HG03354 (cell line): ENCODE measurements at regions not wholly inside any gene's neighbourhood (a gene's known extent, or its start where the extent isn't known, plus 50 kb on each side); places are given as distances from the start of the nearest gene placed in this dataset.

Source experiments
- ATAC-seq: cut with Tn5 transposase; IDR thresholded peaks from one replicate; pipeline ENCODE4 v1.9.1; 2021; ENCODE audit warnings: mild to moderate bottlenecking; ENCODE audit not compliant: unreplicated experiment, poor library complexity, severe bottlenecking

- no peak for ATAC-seq
Measured at GRCh38 chr1:115495625-115496024, 146.1 kb upstream of the VANGL1 start.

DNA sequence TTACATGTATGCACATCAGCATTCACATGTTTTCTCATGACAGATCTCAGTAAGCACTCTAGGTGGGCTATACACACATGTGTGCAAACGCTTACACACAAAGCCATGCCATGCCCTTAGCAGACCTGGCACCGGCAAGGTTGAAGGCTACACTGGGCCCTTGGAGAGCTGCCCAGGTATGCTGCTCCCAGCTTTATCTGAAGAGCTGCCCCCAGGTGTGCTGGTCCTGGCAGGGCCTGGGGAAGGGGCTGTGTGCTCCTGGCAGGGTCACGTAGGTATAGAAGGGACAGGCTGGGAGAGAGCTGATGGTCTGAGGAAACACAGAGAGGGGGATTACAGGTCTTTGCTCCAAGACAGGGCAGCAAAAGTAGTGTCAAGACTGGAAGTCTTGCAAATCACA is 146.7 kb upstream of the VANGL1 start:
- no peak for ATAC-seq

GRCh38 chr1:115493834-115494233 is 147.9 kb upstream of the VANGL1 start:
- no peak for ATAC-seq

DNA sequence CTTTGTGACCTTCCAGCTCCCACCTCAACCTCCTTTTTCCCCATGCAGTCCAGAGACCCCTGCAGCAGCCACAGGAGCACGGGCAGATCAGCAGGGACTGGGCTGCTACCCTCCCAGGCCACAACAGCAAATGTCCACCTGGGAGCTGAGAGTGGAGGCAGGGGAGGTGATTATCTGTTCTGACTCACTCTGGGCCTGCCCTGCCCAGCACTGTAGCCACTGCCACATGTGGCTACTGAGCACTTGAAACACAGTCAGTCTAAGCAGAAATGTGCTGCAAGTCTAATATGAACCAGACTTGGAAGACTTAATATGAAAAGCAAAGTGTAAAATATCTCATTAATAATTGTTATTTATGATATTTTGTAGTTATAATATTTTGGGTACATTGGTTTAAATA is 148.9 kb upstream of the VANGL1 start:
- no peak for ATAC-seq

- no peak for ATAC-seq
Measured at GRCh38 chr1:115492019-115492595, 149.7 kb upstream of the VANGL1 start.

- no peak for ATAC-seq
Measured at GRCh38 chr1:115491298-115492018, 150.3 kb upstream of the VANGL1 start.

DNA sequence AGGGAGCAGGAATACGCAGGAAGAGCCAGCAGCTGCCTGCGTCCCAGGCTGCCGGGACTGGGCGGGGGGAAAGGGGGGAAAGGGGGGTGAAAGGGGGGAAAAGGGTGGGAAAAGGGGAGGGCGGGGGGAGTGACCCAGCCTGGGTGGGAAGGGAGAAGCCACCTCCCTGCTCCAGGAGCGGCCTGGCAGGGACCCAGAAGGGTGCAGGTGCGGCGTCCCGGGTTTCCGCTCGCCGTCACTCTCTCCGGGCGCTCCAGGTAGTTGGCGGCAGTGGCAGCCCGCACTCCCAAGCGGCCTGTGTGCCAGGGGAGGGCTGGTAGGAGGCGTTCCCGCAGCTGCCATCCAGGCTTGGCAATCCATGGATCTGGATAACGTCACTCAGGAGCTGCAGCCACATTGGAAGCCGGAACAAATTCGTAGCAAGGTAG is 141.0 kb upstream of the NGF start:
- no peak for ATAC-seq

DNA sequence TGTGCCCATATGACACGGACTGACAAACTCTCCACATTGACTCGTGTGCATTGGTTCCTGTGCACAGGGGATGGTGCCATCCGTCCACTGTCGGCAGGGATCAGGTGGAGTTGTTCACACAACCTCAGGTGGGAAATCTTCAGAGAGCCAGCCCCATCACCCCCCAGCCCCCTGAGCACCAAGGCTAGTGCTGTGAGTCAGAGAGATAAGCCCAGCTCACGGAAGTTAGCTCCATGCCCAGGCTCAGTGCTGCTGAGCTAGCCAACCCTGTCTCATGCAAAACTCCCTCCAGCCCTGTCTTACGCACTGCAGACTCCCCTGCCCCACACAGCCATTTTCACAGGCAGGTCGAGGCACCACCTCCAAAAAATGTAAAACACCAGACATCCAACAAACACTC is 139.0 kb upstream of the NGF start:
- ATAC-seq, result no peak

DNA sequence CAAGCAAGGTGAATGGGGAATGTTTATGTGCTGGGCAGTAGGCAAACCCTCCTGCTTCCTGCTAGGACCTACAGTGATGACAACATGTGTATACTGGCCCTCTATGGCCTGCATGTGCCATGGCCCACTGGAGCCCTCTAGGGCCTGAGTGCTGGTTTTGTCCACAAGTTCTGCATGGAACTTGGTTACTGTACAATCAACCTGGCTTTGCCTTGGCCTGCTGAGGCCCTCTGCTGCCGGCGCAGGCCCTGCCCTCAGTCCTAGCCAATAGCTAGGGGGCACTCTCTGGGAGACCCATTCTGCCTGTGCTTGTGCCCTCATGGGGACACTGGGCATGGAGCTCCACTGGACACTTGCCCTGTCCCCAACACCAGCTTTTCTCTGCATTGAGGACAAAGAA is 138.6 kb upstream of the NGF start:
- ATAC-seq, result no peak

DNA sequence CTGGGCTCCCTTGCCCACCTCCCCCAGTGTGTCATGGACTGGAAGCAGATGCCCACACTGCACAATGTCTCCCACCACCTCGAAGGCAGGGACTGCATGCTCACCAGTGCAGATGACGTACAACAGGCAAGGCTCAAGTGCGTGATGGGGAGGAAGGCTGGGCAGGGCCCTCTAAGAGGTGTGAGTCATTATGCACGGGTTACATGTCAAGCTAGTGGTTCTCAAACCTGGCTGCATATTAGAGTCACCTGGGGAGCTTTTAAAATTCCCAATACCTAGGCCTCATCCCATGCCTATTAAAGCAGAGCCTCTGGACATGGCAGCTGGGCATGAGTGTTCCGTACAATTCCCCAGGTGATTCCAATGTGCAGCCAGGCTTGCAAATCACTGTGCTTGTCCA is 137.9 kb upstream of the NGF start:
- no peak for ATAC-seq

GRCh38 chr1:115475252-115475651 is 137.2 kb upstream of the NGF start:
- no peak for ATAC-seq

DNA sequence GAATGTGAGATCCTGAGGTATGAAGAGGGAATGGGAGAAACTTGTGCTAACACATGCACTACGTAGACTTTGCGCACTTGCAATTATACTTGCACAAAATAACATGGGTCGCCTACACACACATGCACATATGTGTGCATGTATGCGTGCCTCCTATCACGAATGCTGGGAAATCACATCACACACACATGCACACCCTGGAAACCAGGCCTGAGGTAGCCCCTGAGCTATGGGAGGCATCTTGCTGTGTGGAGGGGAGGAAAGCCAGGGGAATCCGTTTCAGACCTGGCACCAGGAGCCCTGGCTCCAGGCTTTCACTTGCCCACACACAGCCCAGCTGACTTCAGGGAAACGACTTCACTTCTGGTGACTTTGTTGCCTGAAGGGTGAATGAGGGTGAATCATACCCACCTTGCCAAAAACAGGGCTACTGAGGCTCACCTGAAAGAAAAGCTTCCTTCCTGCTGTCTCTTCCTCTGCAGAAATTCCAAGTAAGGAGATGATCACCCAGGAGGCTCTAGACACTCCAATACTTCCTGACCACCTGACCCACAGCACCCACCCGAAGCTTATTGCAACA is 136.0 kb upstream of the NGF start:
- ATAC-seq, result no peak

DNA sequence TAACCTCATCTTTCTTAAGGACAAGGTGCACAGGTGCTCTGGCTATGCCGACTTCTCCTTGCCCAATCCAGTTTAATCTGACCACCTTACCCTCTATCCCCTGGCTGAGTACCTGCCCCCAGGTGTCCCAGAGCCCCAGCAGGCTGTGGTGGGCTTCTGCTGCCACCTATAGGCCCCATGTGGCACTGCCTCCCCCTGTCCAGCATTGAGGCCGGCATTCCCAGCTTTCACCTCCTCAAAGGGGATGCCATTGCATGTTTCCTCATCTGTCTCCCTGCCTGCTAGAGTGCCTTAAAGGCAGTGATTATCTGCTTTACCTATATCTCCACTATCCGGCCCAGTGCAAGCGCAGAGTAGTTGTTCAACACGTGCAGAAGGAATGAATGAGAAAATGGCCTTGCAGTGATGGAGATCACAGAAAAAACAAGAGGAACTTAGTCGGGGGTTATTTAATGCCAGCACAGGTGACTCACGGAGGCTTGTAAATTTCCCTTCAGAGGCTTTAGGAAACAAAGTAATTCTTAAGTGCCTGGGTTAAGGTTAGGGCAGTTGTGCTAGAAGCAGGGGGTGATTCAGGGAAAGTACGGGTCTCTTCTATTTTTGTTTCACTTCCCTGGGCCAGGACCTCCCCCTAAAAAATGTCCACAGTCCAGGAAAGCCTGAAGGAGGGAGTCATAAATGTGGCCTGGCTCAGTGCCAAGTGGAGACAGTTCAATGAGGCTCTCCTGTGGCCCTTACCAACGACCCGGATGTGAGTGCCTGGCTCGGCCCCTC is 131.8 kb upstream of the NGF start:
- ATAC-seq, result peak; percentile 69

- no peak for ATAC-seq
Measured at GRCh38 chr1:115467790-115468189, 129.7 kb upstream of the NGF start.

GRCh38 chr1:115467196-115467595 is 129.1 kb upstream of the NGF start:
- ATAC-seq, result no peak

DNA sequence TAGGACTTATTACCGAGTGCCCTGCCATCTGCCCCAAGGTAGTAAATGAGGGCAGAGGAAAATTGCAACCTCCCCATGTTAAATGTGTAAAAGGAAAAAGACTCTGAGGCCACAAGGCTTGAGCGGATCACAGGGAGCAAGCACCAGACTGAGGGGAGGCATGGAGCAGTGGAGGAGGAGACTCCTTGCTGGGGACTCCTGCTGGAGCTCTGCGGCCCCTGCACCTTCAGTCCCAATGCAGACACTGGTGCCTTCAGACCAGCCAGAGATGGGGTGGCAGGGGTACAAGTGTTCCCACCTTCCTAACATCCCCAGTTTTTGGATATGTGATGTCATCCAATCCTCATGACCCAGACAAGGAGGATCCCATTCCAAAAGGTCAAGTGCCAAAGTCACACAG is 128.4 kb upstream of the NGF start:
- no peak for ATAC-seq

GRCh38 chr1:115465802-115466363 is 127.8 kb upstream of the NGF start:
- no peak for ATAC-seq

- ATAC-seq, result no peak
Measured at GRCh38 chr1:115463347-115463746, 125.3 kb upstream of the NGF start.

- no peak for ATAC-seq
Measured at GRCh38 chr1:115462566-115463076, 124.6 kb upstream of the NGF start.

DNA sequence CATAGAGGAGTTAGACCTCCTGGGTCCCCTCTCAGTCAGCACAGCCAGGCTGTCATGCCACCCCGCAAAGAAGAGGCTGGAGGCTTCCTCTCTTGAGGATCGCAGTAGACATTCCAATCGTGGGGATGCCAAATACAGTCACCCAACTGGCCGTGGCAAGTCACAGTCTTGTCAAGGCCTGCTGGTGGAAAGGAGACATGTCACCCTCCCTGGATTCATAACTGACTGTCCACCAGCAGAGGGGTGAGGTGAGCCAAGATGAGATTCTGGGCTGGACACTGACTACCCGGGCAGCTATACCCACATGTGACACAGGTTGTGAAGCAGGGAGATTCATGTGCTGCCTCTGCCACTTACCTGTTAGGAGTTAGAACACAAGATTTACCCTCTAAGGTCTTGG is 123.5 kb upstream of the NGF start:
- ATAC-seq, result no peak
